ENCODE measurements at regions not wholly inside any gene's neighbourhood (a gene's known extent, or its start where the extent isn't known, plus 50 kb on each side); places are given as distances from the start of the nearest gene placed in this dataset.
"Not testable (repeated sequence)": the region's sequence is repeated elsewhere in the genome, so short reads cannot be mapped to it uniquely, and the experiment has no call there.

DNA sequence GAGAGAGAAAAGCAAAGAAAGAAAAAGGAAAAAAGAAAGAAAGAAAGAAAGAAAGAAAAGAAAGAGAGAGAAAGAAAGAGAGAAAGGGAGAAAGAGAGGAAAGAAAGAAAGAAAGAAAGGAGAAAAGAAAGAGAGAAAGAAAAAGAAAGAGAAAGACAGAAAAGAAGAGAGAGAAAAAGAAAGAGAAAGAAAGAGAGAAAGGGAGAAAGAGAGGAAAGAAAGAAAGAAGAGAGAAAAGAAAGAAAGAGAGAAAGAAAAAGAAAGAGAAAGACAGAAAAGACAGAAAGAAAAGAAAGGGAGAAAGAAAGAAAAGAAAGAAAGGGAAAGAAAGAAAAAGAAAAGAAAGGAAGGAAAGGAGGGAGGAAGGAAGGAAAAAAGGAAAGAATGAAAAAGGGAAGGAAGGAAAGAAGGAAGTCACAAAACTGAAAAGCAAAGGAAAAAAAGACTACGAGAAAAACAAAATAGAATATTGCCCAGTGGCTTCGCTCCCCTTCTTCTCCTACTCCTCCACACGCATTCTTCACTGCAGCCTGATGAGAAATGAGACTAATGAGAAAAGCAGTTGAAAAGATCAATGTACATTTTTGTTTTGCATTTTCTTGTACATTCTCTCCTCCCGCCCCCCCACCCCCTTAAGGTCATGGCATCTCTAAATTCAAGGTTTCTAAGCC is 170.0 kb downstream of the SOD2 start:
- no peak for DNase-seq (ENCODE audit: low read depth in 2 of 2)

DNA sequence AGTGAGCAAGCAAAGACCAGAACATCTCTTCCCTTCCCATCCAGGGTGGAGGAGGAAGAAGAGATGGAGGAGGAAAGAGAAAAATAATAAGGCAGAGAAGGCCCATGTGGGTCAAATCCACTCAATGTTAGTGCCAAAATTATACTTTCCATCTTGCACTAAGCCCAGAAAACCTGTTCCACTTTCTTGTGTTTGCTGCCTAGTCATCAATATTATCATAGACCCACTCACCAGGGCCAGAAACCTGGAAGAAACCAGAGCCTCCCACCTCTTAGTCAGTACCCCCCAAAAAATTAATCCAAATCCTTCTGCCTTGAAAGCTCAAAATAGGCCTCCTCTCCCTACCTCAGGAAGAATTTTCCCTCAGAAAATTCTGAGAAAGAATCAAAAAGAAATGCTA is 171.1 kb downstream of the SOD2 start:
- DNase-seq (ENCODE audit: low read depth in 2 of 2): no peak

DNA sequence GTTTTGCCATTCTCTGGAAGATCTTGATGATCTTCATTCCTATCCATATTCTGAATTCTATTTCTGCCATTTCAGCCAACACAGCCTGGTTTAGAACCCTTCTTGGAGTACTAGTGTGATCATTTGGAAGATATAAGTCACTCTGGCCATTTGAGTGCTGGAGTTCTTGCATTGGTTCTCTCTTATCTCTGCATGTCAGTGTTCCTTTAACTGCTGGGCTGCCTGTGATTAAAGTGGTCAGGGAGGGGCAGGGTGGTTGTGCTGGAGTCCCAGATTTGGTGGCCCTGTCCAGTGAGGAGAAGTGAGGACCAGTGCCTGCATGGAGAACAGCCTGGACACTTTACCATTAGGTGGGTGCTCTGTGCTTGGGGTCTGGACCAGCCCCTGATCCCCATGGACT is 173.0 kb downstream of the SOD2 start:
- no peak for DNase-seq (ENCODE audit: low read depth in 2 of 2)

DNA sequence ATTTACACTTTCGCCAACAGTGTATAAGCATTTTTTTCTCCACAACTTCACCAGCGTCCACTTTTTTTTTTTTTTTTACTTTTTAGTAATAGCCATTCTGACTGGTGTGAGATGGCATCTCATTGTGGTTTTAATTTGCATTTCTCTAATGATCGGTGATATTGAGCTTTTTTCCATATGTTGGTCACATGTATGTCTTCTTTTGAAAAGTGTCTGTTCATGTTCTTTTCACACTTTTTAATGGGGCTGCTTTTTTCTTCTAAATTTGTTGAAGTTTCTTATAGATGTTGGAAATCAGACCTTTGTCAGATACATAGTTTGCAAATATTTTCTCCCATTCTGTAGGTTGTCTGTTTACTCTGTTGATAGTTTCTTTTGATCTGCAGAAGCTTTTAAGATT is 177.2 kb downstream of the SOD2 start:
- DNase-seq (ENCODE audit: low read depth in 2 of 2): not testable (repeated sequence)

GRCh38 chr6:159513914-159514313 is 179.1 kb downstream of the SOD2 start:
- no peak for DNase-seq (ENCODE audit: low read depth in 2 of 2)

GRCh38 chr6:159513074-159513720 is 179.8 kb downstream of the SOD2 start:
- no peak for DNase-seq (ENCODE audit: low read depth in 2 of 2)

DNA sequence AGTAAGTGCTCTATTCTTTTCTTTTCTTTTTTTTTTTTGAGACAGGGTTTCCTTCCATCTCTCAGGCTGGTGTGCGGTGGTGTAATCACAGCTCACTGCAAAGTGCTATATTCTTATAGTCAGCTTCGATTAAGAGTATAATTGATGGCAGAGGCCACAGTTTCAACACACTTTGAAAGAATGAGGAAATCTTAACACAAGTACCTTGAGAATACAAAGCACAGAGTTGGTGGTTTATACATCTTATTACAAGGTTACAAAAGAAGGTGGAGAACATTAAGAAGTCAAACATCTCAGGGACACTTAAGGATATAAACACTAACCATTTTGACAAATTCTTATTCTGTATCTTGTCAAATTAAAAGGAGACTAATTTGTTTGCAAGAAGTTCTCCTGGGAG is 180.5 kb downstream of the SOD2 start:
- no peak for DNase-seq (ENCODE audit: low read depth in 2 of 2)

GRCh38 chr6:159512104-159512503 is 180.9 kb downstream of the SOD2 start:
- no peak for DNase-seq (ENCODE audit: low read depth in 2 of 2)

GRCh38 chr6:159510141-159510540 is 182.9 kb downstream of the SOD2 start:
- no peak for DNase-seq (ENCODE audit: low read depth in 2 of 2)

GRCh38 chr6:159508931-159509330 is 184.1 kb downstream of the SOD2 start:
- no peak for DNase-seq (ENCODE audit: low read depth in 2 of 2)

GRCh38 chr6:159506048-159506447 is 187.0 kb downstream of the SOD2 start:
- no peak for DNase-seq (ENCODE audit: low read depth in 2 of 2)

GRCh38 chr6:159505140-159505922 is 187.7 kb downstream of the SOD2 start:
- no peak for DNase-seq (ENCODE audit: low read depth in 2 of 2)

DNA sequence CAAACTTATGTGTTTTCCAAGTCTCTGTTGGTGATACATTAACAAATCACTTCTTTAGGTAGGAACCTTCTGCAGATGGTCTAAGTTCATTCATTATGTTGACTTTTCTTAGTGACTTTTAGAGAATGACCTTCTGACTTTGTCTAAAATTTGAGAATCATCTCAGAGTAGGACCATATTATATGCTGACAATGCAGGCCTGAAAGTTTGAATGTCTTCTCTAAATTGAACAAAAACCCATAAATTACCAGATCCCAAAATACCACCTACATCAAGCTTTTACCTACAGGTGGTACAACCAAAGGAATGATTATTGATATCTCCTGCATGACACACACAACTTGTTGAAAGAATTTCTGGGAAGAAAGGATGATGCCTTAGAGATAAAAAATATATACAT is 191.5 kb downstream of the SOD2 start:
- DNase-seq (ENCODE audit: low read depth in 2 of 2): no peak

DNA sequence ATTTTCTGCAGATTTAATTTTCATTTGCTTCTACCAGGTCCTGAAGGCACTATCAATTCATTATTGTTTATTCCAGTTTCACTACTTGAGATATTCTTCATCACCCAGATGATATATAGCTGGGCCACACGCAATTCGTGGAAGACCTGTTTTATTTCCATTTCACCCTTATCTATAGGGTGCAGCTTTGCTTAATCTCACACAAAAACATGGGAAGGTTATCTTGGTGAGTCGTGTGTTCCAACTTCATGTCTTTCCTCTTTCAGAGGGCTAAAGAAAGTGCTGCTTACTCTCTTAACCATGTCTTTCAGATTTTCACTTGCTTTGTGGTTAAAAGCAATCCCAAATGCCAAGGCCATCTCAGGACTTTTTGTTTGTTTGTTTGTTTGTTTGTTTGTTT is 194.0 kb downstream of the SOD2 start:
- DNase-seq (ENCODE audit: low read depth in 2 of 2): no peak

DNA sequence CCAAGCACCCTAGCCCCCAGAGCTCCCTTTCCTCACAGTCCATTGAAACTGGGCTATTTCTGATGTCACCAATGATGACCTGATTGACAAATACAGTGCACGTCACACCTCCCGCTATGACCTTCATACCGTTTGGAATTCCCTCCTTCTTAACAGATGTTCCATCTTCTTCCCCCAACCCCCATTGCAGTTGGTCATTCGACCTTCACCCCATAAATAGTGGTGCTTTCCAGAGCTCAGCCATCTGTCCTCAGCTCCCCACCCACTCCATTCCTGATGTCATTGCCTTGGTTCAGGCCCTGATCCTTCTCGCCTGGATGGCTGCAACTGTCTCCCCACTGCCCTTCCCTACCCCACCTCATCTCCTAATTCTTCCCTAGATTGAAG is 198.5 kb downstream of the SOD2 start:
- no peak for DNase-seq (ENCODE audit: low read depth in 2 of 2)

- DNase-seq (ENCODE audit: low read depth in 2 of 2): no peak
Measured at GRCh38 chr6:159493898-159494585, 199.0 kb downstream of the SOD2 start.

GRCh38 chr6:159493231-159493897 is 199.7 kb downstream of the SOD2 start:
- no peak for DNase-seq (ENCODE audit: low read depth in 2 of 2)

DNA sequence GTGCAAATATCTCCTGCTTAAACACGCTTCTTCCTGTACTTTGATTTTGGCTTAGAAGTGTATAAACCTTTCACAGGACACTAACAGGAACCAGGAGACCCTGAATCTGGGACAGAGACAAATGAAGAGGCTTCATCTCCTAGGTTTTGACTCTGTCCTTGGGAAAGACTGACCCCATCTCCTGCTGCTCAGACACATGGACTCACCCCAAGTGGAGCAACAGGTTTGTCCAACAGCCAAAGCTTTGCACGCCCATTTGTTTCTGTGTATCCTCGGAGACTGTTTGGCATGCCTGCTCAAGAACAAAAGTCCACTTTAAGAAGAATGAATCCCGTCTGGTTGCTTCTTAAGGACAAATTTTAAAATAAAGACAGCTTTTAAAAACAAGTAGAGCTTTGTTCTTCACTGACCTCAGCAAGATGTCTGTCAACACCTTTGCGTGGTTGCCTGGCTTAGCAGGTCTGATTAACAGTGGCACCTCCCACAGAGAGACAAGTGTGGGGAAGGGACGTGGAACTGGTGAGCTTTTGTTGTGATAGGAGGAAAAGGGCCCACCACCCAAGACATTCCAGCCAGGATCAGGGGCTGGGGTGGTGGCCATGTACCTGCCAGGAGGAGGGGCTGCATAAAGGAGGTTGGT is 202.6 kb downstream of the SOD2 start:
- DNase-seq (ENCODE audit: low read depth in 2 of 2): no peak

GRCh38 chr6:159487636-159488035 is 205.4 kb downstream of the SOD2 start:
- DNase-seq (ENCODE audit: low read depth in 2 of 2): no peak

DNA sequence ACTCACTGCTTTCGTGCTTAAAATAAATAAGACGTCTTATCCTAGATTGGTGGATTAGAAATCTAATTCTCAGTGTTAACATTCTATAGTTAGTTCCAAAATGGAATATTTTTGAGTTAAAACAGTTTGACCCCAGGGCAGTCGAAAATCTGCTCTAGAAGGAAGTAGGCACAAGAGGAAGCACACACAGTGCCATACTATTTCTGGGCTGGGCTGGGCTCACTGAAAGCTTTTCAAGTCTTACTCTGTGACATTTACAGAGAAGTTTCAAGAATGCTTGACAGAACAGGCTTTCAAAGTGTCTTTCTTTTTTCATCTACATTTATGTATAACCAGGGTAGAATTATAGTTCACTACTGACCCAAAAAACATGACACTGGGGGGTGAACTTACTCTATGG is 209.8 kb downstream of the SOD2 start:
- DNase-seq (ENCODE audit: low read depth in 2 of 2): no peak

DNA sequence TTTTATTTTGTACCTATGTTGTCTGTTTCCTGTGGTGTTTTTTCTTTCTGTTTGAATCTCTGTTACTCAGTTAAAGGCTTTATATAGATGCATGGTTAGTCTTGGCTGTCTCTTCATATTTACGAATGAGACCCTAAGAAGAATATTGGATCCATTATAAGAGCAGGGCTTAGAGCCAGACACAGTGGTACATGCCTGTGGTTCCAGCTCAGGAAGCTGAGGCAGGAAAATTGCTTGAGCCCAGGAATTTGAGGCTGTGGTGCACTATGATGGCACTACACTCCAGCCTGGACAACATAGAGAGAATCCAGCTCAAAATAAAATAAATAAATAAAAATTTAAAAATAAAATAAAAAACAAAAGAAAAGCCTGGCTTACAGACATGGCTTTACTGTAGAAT is 211.1 kb downstream of the SOD2 start:
- DNase-seq (ENCODE audit: low read depth in 2 of 2): no peak
